Stimulated activated CD8-positive, alpha-beta memory T cell treated with anti-CD3 and anti-CD28 coated beads, Interleukin-4, amount 100 ng/mL, for 48 hours (primary cell): ENCODE measurements at regions not wholly inside any gene's neighbourhood (a gene's known extent, or its start where the extent isn't known, plus 50 kb on each side); places are given as distances from the start of the nearest gene placed in this dataset.
"Not testable (repeated sequence)": the region's sequence is repeated elsewhere in the genome, so short reads cannot be mapped to it uniquely, and the experiment has no call there.

Source experiments
- DNase-seq: peaks from one replicate; pipeline ENCODE4 v3.0.0-alpha.2; 2020

DNA sequence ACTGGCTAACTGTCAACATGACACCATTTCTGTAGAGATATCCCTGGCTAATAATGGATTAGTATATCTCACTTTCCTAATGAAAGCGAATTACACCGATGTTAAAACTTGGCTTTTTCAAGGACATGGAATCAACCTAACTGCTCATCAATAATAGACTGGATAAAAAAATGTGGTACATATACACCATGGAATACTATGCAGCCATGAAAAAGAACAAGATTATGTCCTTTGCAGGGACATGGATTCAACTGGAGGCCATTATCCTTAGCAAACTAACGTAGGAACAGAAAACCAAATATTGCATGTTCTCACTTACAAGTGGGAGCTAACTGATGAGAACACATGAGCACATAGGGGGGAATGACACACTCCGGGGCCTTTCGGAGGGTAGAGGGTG, 62.6 kb downstream of the ZIC1 start:
- DNase-seq: no peak

DNA sequence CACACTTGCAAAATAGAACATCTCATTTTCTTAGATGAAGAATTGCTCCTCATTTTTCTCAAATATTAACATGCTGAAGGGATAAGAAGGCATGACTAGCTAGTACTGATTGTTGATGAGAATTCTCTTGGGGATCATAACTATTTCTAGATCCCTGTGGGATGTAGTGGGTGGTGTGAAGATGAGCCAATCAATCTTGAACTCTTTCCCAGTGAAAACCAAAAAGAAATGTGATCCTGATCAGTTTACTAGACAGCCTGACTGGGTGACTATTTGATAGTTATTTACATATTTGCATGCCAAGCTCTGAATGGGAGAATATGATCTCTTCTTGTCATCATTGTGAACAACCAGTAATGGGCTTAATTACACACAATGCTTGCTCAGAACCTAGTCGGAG, 63.7 kb downstream of the ZIC1 start:
- no peak for DNase-seq

DNA sequence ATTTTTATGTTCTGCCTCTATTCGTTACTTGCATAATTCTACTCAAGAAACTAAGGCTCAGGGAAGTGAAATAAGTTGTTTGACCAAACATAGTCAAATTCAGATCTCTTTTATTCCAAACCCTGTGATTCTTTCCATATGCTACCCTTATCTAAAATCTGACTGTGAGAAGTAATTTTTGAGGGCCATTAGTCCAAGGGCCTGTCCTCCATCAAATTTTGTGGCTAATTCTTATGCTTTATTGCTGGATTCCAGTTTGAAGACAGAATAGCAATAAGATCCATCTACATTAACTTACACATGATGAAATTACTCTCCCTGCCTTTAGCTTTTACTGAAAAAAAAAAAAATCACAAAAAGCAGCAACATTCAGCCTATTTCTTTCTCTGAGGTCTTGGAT, 74.0 kb downstream of the ZIC1 start:
- no peak for DNase-seq

DNA sequence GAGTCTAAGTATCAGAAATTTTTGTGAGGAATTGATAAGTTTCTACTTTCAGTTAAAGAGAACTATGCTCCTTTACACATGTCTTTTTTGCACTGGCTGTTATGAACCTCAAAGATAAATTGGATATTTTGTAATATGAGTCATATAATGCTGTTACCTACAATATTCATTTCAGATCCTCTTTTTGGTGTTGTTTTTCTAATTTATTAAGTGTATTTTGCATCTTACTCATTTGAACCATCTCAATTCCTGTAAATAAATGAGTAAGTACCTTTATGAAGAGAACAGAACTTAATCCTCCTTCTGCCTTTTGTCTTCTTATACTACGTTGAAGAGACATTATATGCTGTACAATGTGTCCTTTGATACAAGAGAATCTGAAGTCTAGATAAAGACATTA, 74.4 kb downstream of the ZIC1 start:
- no peak for DNase-seq

DNA sequence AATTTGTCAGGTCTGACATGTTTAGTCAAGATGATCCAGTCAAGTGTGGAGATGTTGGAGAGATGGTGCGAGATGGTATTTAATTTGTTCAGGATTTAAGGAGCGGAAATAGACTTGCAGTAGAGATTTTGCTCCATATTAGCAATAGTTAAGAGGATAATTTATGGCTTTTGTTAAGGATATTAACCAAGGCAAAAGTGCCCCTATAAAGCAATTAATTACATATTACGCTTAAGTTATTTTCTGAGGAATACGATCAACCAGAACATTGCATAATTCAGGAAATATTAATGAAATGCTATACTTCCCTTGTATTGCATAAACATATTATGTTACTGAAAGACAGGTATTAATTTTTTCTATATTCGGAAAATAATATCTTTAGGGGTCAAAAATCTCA, 83.9 kb downstream of the ZIC1 start:
- DNase-seq: no peak

DNA sequence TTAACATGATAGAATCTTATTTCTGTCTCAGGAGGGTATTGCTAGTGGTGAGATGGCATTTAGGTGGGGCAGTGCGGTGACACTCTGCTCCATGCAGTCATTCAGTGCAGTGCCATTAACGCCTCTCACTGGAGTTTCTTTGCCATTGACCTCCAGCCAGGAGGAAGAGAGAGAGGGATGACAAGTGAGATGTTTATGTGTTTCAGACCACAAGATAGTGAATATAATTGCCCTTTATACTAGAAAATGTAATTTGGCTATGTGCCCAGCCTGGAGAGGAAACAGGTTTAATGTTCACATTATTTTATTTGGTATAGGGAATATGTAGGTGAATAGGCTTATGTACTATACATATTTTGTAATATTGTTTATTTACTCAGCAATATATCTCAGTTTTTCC, 84.5 kb downstream of the ZIC1 start:
- no peak for DNase-seq

DNA sequence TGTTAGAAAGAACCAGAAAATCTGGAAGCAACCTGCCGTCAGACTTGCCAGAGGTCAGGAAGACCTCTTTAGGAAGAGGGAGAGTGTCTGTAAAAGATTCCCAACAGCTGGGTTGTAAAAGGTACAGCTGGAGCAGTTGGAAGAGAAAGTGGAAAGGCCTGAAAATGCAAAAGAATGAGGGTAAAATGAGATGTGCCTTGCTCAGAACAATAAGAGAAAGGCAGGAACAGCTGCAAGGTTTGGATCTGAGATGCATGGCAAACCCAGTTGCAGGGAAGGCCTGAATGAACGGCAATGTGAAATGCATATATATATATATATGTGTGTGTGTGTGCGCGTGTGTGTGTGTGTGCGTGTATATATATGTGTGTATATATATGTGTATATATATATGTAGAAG, 88.1 kb downstream of the ZIC1 start:
- no peak for DNase-seq

DNA sequence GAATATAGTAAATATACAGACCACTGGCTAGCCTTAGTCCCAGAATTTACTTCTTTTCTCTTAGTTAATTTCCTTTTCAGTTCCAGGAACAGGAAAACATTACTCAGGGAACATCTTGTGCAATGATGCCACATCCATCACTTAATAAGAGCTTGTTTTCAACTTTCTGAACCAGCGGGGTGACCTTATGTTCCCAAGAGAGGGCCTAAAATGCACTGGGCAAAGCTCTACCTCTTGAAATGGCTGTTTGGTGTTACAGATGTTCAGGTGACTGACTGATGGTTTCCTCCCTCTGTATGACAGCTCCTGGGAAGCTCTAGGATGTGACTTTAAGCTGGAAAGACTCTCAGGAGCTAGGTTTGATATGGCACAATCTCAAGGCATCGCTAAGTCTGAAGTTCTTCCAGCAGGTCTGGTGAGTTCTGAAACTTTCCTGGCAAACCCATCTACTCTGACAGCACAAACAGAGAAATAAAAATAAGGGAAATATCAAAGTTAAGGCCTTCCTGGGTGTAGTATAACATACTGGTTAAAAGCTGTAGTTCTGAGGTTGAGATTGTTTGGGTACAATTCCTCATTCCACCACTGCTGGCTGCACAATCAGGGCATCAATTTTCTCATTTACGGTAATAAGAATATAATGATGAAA, 98.6 kb downstream of the ZIC1 start:
- no peak for DNase-seq

DNA sequence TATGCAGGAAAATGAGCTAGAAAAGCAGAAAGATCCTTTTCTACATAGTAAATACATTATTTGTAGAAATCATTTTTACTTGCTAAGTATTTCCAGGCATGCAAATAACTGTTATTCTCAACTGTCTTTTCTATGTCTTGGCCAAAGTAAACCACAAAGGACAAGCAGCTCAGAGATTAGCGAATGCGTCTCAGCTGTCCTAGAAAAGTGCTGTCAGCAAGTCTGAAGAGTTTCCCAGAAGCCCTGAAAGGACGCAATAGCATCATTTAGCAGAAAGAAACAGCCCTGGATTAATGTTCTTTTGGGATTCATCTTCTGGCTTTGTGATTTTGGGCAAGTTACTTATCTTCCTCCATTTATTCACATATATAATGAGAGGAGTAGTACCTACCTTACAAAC, 100.3 kb downstream of the ZIC1 start:
- DNase-seq: no peak

DNA sequence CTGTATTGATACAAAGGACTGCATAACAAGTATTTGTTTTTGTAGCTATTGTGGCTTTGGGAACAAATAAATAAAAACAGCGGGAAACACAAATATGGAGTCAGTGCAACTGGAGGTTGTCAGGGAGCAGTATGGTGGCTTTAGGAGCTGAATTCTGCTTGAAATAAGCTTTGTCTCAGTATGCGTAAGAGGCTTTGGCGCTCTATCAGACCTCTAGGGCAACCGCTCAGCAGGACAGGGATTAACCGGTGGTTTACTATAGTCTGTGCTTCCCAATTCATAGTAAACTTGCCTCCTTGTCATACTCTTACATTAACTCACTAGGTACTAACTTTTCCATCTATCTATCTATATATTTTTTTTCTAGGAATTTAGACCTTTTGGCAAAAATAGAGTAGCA, 104.6 kb downstream of the ZIC1 start:
- no peak for DNase-seq

DNA sequence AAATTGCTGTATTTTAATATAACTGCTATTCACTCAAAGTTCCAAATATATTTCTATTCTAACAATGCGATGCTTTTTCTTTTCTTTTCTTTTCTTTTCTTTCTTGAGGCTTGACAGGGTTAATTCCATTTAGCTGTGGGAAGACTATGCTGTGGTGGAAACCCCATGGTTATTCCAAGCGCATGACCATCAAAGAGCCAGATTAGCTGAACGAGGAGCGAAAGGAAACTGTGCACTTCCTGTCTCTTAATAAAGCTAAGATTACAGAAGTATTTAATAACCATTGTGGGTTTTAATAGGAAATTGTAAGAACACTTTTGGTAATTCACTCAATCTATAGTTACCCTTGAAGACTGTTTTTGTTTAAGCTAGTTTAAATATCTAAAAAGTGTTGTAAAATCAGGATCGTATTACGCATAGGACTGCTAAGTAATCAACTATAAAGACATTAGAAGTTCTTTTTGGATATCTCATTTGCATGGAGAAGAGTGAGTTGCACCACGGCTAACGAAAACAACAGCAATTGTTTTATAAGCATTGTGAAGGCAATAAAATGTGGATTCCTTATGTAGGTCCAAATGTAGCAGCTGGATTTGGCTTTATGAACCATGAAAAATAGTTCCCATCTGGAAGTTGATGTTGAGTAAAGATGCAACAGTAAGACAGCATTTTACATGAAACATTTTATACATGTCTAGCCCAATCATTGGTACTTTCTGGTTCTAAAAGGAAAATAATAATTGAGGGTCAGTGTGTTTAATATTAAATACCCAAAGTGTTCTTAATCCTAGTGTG, 105.4 kb downstream of the ZIC1 start:
- no peak for DNase-seq

DNA sequence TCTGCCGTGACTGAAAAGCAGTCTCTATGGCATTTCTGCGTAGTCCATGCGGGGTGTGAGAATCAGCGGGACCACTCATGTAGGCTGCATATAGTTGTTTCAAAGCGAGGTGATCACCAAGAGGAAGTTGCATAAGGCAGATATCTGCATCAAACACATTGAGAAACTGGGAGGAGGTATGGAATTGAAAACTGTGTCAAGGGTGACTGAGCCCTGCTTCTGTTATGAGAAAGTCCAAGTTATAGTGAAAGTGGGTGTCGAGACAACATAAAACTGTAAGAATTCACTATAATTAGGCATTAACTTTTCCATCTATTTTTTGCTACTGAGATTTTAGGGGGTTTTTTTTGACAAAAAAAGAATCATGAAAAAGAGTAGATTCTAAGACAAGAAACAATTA, 109.3 kb downstream of the ZIC1 start:
- no peak for DNase-seq

DNA sequence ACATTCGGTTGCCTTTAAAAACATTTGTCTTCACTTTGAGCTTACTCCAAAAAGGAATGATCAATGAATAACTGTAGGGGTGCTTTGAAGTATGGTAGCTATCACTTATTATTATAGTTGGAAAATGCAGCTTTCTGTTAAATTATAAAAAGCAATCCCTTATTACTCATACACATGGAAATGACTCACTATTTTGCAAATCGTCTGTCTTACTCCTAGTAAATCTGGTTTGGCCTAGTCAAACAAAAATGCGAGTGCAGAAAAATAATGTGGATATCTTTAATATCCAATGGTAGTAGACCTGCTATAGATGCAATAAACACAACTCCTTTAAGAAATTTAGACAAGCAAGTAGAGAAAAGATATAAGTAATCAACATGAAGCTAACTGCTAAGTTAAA, 112.5 kb downstream of the ZIC1 start:
- DNase-seq: no peak

DNA sequence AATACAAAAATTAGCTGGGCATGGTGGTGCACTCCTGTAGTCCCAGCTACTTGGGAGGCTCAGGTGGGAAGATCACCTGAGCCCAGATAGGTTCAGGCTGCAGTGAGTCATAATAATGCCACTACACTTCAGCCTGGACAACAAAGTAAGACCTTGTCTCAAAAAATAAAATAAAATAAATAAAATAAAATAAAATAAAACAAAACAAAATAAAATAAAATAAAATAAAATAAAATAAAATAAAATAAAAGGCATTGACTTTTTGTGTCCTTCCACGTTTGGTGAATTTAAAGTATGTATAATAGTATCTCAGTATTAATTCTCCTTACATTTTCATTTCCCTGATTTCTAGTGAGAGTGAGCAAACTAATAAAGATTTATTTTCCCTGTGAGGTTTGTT, 113.6 kb downstream of the ZIC1 start:
- DNase-seq: not testable (repeated sequence)

DNA sequence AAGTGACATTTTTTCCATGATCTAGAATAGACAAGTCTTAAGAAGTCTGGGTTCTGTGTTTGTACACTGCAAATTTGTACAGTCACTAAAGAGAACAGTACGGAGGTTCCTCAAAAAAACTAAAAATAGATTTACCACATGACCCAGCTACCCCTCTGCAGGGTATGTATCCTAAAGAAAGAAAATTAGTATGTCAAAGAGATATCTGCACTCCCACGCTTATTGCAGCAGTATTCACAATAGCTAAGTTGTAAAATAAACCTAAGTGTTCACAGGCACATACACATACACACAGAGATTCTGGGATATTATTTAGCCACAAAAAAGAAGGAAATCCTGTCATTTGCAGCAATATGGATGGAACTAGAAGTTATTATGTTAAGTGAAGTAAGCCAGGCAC, 120.4 kb downstream of the ZIC1 start:
- no peak for DNase-seq

DNA sequence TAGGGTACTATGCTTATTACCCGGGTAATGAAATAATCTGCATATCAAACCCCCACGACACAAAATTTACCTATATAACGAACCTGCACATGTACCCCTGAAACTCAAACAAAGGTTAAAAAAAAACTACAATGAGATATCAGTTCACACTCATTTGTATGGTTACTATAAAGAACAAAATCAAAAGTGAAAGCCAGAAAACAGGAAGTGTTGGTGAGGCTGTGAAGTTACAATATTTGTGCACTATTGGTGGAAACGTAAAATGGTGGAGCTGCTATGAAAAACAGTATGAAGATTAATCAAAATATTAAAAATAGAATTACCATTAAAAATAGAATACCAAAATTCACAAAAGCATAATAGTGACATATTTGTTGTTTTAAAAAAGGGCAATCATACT, 128.9 kb downstream of the ZIC1 start:
- no peak for DNase-seq

DNA sequence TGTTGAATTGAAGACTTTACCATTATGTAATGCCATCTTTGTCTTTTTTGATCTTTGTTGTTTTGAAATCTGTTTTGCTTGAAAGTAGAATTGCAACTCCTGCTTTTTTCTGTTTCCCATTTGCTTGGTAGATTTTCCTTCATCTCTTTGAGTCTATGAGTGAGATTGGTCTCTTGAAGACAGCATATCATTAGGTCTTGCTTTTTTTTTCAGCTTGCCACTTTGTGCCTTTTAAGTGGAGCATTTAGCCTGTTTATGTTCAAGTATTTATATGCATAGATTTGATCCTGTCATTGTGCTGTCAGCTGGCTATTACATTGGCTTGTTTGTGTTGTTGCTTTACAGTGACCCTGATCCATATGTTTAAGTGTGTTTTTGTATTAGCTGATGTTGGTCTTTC, 131.8 kb downstream of the ZIC1 start:
- no peak for DNase-seq

DNA sequence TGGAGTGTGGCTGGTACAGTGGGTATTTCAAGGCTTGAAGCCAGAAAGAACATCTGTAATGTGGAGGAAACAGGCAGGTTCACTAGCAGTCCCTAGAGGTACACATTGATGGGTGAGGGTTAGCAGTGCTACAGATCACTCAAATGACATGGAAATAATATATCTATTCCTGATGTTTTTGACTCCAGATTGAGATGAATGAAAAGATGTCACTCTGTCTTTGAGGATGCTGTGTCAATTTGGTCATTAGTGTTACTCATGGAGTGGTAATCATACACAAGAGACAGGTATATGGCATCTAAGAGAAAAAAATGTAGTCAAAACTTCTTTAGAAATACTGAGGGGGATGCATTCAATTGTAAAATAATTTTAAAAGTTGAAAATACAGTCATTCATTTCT, 135.1 kb downstream of the ZIC1 start:
- DNase-seq: no peak

DNA sequence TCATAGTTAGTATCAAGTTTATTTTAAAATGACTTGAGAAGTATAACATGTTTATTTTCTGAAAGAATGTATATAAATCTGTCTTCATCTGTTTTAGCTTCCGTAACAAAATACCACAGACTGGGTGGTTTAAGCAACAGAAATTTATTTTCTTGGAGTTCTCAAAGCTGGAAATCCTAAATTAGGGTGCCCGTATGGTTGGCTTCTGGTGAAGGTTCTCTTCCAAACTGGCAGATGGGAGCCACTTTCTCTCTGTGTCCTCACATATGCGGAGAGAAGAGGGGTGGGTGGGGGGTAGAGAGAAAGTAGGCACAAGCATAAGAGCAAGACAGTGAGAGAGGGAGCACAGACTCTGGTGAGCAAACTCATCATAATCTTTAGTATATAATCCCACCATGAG, 142.3 kb downstream of the ZIC1 start:
- DNase-seq: no peak

DNA sequence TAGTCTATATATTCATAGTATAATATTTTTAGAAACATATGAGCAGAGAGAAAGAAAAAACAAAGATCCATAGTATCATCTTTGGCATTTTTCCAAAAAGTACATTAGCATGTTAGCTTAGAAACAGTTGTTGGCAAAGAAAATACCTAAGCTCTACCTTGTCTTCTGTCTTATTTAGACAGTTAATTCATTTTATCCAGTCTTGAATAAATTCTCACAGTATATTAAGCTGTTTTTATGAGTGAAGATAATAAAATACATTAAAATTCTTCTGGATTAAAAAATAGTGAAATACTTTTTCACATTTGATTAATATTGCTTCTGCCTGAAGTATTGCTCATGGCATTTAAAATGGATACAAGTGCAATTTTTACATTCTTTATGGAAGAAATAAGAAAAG, 145.2 kb downstream of the ZIC1 start:
- no peak for DNase-seq

DNA sequence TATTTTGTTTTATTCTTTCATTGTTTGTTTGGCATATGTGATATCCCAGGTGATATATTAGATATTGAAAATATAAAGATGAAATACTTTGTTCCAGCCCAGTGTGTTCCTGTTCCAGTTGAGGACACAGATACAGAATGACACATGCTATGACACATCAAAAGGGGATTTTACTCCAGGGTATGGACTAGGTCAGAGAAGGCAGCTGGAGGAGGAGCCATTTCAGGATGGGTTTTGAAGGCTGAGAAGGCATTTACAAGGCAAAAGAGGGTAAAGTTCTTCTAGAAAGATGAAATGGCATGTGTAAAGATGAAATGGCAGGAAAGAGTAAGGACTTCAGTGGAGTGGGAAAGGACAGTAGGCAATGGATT, 163.8 kb downstream of the ZIC1 start:
- no peak for DNase-seq

DNA sequence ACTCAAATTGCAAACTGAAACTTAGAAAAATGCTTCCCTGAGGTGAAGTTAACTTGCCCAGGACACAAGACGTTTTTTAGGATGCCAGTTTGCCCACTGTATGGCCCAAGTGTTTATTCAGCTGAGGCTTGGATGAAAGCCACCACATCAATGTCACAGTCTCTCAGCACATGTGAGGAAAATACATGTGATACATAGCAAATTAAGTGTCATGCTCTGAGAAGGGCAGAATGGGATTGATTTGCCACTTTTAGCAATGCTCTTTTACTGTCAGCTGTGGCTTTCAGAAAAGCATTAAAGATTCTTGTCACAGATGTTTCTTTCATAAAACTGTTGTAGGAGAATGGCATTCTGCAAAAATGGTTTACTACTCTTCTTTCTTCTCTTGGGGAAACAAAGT, 165.5 kb downstream of the ZIC1 start:
- no peak for DNase-seq

DNA sequence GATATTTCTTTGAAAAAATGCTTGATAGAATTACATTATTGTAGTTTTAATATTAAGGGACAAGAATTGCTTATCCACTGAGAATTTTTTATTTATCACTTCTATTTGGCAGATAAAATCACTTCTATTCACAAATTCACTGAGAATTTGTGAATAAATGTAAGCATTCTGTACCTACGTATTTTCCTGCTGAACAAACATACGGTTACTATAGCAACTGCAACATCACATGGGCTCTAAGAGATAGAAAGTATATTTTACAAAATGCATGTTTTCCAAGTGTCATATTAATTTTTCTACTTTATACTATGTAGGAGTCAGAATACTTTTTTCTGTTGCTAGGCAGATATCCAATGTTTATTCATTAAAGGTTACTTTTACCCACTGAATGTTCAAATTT, 166.2 kb downstream of the ZIC1 start:
- no peak for DNase-seq

DNA sequence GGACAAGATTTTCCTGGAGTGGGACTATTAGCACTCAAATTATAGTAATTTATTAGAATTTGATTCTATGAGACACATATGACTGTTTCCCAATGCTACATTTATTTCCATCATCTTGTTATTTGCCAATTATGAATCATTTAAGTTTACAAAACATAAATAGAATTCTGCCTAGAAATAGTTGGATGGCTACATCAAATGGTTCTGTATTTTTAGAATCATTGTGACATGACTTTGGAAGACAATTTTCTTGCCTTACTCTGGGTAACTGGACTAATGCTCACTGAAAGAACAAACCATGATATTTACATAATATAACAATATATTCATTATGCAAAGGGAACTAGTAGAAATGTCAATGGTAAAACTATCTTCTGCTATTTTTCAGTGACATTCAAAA, 173.5 kb downstream of the ZIC1 start:
- no peak for DNase-seq

DNA sequence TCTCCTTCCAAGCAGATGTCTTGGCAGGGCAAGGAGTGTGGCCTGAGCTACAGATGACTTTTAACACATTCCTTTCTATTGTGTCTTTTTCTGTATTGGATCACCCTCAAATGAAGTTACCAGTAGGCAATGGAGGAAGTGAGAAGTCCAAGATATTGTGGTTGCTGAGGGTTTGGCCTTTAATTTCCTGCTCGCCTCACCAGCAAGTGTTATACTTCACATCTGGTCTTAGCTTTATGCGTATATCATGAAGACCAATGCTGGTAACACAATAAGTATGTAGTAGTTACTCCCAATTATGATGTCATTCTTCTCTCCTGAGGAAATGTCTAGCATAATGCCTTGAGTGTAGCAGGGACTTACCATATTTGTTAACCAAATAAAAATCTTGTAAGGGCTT, 179.9 kb downstream of the ZIC1 start:
- no peak for DNase-seq
